ENCODE measurements at regions not wholly inside any gene's neighbourhood (a gene's known extent, or its start where the extent isn't known, plus 50 kb on each side); places are given as distances from the start of the nearest gene placed in this dataset.

DNA sequence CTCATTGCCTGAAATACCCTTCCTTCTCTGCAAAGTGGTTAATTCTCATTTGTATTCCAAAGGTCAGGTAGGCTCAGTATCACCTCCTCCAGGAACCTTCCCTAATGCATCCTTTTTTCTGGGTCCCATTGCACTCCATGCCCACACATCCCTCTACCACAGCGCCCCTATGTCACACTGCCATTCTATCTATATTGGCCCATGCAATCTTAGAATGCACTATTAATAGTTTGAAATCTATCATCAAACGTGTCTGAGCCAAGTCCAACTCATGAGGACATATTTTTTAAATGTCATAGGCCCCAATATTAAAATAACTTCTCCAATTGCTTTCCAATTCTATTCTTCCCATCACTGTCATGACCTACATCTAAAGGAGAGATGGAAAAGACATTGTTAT, 495.1 kb downstream of the SOX6 start:
- no peak for DNase-seq

DNA sequence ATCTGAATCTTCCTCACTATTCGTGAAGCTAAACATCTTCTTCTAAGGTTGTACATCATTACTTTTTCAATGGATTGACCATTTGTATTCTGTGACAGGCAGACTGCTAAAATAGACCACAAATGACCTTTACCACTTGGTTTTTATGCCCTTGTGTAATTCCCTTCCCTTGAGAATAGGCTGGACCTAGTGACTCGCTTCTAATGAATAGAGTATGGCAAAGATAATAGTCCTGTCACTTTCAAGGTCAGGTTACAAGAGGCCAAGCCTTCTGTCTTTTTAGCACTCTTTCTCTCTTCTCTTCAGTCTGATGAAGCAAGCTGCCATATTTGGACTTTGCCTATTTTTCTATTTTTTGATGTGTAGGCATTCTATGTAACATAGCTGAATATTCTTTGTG, 492.9 kb downstream of the SOX6 start:
- DNase-seq = no peak

DNA sequence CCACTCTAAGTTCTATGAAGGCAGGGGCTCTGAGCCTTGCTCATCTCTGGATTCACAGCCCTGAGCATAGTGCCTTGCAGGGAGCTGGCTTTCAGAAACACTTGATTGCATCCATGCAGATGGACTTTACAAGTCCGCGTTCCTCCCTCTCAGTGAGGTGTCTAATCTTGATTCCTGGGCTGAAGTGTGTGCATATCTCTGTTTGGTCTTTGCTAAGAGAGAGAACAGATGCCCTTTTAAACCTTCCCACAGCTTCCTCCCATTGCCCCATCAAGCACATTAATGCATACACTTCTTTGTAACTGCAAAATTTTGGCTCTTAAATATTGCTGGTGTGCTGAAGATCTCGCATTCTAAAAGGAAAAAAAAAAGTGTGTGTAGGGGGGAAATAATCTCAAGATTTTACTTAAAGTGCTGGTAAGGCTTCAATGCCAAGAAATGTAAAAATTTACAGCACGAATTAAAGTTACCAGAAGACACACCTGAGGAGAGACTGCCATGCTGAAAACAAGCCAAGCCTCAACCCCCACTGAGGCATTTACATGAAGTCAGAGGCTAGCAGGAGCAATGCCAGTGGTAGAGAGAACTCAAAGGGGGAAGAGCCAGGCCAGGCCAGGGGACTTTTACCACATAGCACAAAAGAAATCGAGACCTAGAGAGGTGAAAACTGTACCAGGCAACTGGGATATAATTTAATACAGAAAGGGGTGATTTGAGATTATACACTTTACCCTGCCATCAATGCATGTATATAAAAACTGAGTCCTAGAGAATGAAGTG, 492.1 kb downstream of the SOX6 start:
- DNase-seq = no peak

DNA sequence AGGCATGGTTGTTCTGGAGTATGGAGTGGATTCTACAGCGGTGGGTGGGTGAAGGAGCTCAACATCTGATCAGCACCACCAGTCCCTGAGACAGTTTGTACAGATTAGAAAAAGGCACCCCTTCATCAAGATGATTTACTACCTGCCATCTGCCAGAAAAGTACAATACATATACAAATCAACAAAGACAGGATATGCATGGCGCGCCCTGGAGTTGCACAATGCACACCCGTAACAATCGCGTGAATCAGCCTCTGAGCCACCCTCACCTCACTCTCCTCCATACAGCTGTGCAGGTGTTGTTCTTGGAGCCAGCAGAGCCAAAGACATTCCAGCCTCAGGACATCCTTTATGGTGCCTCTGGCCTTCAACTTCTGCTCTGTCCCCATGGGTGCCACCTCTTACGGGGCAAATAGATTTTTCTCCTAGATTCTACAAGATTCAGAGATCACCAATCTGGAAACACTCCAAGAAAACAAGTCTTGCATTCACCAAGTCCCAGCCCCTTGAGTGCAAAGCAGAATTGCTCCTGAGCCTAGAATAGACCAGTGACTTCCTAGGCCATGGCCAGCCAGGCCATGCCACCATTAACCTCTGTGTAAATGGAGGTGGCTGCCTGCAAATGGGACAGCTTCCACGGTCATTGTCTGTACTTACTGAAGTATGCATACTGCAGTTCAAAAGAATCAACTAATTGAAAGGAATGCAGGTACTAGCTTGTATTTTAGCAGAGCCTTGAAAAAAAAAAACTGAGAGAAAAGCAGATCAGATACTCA, 490.9 kb downstream of the SOX6 start:
- no peak for DNase-seq

DNA sequence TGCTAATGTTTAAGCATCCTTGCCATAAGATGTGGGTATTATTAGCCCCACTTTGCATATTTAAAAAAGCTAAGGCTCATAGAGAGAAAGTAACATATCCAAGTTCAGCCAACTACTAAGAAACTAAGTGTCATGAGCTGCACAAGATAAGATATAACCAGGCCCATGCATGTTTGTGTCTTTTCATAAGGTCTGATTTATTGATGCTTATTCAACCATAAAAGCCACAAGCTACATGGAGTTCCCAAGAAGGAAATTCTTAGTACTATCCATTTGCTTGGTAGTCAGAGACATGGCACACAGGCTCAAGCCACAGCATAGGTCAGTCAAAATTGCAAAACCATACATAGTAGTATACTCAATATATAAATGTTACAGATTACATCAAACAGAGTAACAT, 488.5 kb downstream of the SOX6 start:
- no peak for DNase-seq

DNA sequence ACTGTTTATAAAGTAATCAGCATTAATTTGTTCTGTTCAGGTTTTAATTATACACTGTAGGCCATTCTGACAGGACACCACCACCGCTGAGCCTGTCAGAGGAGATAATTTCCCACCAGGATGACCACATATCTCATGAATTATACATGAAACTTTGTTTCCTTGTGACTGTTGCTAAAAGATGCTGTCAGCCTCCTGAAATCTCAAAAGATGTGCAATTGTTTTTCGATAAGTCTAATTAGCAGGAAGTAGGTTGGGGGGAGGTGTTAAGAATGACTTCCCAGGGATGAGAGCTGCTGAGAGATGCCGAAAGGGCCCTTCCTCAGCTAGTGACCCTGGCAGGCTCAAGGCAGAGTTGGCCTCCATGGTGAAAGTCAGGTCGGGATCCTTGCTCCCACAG, 485.4 kb downstream of the SOX6 start:
- DNase-seq = no peak

DNA sequence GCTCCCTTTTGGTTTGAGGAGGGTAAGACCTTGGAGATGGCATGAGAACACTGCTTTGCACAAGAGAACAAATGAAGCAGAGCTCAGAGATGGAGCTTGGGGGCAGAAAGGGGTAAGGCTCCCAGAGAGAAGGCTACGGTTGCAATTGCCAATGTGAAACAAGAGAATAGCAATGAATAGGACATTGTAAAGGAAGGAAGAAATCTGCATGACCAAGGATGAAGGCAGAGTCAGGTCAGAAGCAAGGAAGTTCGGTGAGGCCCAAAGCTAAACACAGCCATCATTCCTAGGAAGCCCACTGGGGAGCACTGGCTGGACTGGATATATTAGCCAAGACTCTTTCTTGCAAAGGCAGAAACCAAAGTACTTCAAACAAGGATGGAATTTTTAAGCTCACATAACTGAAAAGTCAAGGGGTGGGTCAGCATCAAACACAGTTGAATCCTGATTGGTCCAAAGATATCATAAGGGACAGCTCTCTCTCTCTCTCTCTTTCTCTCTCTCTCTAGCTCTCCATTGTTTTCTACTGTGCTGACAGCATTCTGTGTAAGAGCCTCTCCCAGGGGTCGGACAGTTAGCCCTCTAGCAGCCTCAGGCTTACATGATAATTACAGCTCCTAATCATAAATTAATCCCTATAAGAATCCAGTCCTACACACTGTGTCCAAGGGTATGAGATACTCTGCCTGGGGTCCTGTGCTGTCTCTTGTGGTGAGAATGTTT, 484.3 kb downstream of the SOX6 start:
- DNase-seq = no peak

DNA sequence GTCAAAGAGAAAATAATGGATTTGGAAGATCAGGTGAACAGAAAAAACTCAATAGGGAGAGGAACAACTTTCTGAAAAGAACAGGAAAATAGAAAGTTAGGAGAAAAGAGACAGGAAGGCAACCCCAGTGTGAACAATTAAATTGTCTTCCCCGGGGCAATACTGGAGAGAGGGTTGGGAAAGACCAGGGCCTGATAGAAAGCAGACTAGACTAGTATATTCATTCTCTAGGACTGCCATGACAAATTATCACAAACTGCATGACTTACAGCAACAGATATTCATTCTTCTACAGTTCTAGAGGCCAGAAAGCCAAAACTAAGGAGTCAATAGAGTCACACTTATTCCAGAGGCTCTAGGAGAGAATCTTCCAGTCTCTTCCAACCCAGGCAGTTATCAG, 482.8 kb downstream of the SOX6 start:
- DNase-seq = no peak

DNA sequence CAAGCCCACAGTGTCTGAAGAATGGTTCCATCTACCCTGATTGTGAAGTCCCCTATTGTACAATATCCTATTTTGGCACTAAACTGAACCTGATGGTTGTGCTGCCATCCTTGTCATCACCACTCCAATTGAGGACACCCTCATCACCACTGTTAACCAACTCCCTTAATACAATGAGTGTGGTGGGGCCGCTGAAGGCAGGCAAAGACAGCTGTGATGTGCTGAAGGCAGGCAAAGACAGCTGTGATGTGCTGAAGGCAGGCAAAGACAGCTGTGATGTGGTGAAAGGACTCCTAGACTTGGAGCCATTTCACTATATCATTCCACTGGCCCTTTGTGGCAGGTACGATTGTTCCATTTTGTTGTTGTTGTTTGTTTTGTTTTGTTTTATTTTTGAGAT, 481.6 kb downstream of the SOX6 start:
- DNase-seq = no peak

DNA sequence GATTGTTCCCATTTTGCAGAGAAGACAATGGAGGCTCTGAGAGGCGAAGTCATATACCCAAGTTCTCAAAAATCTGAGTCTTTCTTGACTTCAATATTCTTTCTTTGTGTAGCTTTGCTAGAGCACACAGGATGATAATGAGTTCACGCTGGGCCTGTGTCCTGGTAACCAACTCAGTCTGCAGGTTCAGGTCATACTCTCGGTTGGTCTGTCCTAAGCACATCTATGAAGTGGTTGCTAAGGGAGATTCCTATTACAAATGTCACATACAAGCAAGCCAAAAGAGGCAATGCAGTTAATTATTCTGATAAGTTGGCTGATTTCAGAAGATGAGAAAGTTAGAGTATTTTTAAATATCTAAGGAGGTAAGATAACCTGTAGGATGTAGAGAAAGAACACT, 481.0 kb downstream of the SOX6 start:
- no peak for DNase-seq

DNA sequence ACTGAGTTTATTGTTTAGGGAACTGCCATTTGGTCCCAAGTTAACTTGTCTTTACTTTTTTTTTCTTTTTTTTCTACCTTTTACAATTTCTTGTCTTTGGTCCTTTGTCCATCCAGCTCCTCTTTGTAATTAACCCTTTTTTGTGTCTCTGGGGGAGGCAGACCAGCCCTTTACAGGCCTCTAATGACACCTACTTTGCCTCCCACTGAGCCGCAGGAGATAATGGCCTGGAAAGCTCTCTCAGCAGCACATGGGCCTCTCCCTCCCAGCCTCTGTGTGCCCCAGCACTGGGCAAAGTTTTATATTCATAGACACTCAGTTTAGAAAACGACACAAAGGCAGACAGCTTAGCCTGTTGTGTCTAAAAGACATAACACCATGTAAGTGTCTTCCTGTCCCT, 480.4 kb downstream of the SOX6 start:
- no peak for DNase-seq

DNA sequence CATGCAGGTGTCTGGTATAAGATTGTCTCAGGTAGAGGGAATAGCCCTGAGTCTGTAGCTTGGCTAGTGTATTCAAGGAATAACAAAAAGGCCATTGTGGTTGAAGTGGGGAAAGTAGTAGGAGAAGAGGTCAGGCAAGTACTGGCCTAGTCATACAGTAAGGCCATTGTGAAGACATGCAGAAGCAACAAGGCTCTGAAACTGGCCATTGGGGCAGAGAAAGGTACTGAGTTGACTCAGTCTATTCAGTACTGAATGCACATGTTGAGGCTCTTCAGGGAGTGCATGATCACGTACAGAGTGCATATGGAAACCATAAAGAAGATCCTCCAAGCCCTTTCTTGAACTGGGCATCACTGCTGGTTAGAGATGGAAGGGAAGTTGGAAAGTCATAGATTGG, 477.6 kb downstream of the SOX6 start:
- DNase-seq = no peak

DNA sequence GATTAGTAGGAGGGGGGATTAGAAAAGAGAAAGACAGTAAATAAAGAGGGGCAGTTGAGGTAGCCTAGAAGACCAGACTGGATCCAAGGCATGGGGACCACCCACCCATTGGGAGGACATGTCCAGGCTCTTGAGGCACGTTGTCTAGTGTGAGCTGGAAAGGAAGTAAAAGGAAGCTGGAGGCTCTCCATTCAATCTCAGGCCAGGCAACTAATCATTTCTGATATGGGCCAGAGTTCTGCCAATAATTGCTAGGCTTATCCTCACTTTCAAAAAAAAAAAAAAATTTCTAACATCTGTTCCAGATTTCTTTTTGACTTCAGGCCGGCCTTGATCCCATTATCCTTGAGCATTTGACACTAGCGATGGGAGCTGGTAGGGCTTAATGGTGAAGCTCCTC, 476.1 kb downstream of the SOX6 start:
- DNase-seq = no peak

DNA sequence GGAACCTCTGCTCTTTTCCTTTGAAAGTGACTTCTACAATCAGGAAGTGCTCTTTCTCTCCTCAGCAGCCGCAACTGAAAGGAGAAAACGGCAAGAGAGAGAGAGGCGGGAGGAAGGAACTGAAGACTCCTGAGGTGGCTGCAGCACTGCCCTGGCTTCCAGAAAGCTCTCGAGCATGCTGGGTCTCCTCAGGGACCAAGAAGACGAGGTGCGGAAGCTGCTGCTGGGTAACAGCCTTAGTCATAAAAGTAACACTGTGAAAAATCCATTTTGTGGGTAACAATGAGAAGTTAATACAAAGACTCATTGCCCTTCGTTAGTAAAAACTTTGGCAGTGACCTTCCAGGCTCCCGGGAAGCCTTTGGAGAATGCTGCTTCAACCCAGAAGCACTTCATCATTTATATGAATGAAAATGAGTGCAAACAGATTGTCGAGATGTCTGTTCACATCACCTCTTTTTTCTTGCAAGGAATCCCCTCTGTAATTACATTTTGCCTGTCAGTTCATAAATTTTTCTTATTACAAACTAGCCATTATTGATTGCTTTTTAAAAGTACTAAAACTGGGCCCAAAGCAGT, 473.4 kb downstream of the SOX6 start:
- no peak for DNase-seq

DNA sequence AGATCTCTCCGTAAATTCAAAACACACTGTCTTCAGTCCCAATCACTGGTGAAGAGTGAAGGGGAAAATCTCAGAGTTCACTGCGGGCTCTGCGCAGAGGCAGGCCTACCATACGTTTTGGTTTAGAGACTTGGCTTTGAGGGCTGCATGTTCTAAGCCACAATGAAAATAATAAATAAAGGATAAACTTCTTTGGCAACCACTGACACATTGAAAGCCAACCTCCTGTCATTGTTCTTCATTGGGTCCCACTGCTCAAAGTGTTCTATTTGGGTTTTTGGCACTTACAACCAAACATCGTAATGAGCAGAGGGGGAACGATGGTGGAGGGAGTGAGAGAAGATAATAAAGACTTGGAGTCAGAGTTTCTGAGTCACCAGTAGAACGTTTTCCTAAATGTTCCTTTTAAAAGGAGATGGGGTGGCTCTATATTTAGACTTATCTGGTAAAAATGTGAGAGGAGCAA, 472.9 kb downstream of the SOX6 start:
- DNase-seq = no peak

DNA sequence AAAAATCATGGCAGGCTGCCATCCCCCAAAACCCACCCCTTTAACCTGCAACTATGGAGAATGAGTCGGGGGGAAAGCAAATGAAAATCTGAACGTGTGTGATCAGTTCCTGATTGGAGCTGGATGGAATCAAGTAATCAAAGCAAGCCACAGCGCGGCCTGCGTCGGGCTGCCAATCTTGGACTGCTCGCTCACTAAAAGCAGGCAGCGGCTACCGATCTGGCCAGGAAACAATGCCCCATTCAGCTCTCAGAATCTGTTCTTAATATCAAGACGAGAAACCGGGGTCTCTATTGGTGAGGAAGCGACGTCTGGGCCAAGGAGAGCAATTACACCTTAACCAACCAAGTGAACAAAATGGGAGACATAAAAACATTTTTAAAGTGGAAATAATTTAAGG, 472.2 kb downstream of the SOX6 start:
- no peak for DNase-seq

DNA sequence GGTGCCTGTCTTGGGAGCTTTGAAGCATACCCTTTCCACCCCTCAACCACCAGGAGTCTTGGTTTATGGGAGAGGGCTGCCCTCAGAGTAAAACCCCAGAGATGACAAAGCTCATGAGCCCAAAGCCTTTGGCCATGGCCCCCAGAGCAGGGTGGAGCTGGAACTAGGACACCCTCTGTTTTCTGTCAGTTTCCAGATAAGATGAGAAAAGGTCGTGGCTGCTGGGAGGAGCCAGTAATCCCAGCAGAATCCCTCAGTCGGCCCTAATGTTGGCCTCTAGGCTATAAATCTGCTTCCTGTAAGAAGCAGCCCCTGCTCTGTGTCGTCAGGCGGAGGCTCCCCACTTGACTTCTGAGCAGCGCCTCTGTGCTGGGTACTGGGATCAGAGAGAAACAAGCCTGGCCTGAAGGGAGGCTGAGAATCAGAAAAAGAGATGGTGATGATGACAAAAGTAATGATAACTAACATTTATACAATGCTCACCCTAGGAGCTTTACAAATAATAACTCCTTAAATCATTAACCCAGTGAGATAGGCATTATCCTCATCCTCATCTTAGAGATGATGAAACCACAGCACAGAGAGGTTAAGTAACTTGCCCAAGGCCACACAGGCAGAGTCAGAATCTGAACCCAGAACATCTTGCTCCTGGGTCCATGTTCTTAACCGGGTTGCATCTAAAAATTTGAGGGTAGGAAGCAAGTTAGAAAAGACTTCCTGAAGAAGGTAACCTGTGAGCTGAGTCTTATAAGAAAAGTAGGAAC, 471.4 kb downstream of the SOX6 start:
- no peak for DNase-seq

DNA sequence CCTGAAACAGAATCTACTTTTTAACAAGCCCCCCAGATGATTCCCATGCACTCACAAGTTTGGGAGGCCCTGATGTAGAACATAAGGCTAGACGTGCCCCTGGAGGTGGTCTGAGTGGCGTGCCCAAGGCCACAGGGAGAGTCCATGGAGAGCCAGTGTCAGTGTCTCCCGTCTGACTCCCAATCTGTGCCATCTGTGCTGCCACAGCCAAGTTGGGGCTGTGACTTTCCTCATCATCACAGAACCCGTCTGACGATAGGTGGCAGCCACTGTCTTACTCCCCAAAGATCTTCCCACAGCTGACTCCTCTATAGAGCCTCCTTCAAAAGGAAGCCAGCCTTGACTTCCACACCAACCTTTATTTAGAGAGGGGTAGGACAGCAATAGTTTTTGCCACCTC, 470.5 kb downstream of the SOX6 start:
- DNase-seq = no peak

DNA sequence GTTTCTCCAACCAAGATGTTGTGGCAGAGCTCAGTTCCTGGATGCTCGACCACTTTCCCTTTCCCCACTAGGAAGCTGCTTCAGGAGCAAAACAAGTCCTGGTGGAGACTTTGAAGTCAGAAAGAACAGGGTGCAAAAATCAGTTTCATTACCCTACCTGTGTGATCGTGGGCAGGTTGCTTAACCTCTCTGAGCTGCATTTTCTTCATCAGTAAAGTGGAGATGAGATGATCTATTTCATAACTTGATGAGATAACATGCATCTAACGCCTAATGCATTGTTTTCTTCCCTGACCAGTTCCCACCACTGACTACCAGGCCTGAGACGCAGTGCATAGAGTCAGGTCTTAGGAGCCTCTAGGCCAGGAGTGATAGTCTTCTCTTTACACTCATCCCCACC, 470.0 kb downstream of the SOX6 start:
- no peak for DNase-seq

DNA sequence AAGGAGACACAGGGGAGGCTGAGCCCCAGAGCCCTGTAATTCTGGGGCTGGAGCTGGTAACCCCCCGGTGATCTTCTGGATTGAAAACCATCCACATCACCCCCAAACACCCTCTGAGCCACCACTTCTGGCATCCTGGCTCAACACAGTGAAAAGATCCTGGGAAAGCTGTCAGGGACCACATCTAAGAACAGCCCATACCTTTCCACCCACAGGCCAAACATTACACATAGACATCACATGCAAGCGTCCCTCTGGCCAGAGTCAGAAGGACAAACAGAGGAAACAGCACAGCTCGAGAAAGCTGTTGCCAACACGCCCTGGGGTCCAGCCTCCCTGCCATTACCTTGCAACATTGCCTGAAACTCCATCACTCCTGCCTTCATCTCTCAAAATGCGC, 469.5 kb downstream of the SOX6 start:
- no peak for DNase-seq

DNA sequence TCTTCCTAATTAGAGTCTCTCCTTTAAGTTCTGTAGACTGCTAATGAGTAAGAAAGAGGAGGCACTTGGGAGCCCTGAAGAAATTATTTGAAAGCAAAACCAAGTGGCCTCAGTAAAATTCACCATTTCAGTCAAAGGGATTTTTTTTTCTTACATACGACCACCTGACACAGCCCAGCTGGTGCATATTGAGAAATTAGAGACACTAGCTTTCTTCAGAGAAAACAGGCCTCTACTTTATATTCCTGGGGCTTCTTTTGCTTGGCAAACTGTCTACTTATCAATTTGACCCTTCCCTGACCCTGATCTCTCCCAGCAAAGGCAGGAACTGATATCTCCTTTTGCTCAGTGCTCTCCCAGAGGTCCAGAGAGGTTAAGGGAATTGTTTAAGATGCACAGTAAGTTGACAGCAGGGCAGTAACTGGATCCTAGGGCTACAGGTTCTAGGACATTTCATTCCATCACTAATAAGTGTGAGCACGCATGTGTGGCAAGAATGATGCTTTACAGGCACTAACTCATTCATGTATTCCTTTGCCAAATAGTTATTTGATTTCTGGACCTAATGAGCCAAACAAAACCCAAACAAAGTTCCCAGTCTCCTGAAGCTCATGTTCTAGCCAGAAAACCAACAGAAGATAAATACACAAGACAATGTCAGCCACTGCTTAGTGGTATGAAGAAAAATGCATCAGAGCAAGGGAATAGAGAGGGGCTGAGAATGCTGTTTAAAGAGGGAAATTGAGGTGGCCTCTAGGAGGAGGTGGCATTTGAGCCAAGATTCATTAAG, 467.6 kb downstream of the SOX6 start:
- no peak for DNase-seq
